ENCODE measurements at regions not wholly inside any gene's neighbourhood (a gene's known extent, or its start where the extent isn't known, plus 50 kb on each side); places are given as distances from the start of the nearest gene placed in this dataset.

- no peak for DNase-seq
These were observed 77.6 kb downstream of the RIPK4 start for GRCh38 chr21:41689289-41689583.

GRCh38 chr21:41687633-41688032 lies 79.2 kb downstream of the RIPK4 start:
- no peak for DNase-seq

GRCh38 chr21:41686664-41687063 lies 80.2 kb downstream of the RIPK4 start:
- DNase-seq: no peak

GRCh38 chr21:41685511-41686149 lies 81.2 kb downstream of the RIPK4 start:
- DNase-seq: no peak

- DNase-seq: no peak
These were observed 82.2 kb downstream of the RIPK4 start for GRCh38 chr21:41684381-41685245.

GRCh38 chr21:41683815-41684214 lies 83.0 kb downstream of the RIPK4 start:
- DNase-seq: no peak

- no peak for DNase-seq
These were observed 84.1 kb downstream of the RIPK4 start for GRCh38 chr21:41682719-41683179.

GRCh38 chr21:41681939-41682718 lies 84.7 kb downstream of the RIPK4 start:
- no peak for DNase-seq

- no peak for DNase-seq
These were observed 85.5 kb downstream of the RIPK4 start for GRCh38 chr21:41681348-41681801.

GRCh38 chr21:41680444-41681347 lies 86.2 kb downstream of the RIPK4 start:
- DNase-seq: peak in 1 of 58 donors; percentile 1

- DNase-seq: peak in 46 of 58 donors; percentile 7 to 82 (median 44)
These were observed 87.9 kb downstream of the RIPK4 start for GRCh38 chr21:41678924-41679318.

GRCh38 chr21:41678016-41678923 lies 88.6 kb downstream of the RIPK4 start:
- DNase-seq: no peak

- DNase-seq: no peak
These were observed 89.2 kb downstream of the RIPK4 start for GRCh38 chr21:41677671-41678015.

- DNase-seq: no peak
These were observed 90.7 kb downstream of the RIPK4 start for GRCh38 chr21:41676198-41676597.

- DNase-seq: no peak
These were observed 91.3 kb downstream of the RIPK4 start for GRCh38 chr21:41675574-41675973.

- DNase-seq: no peak
These were observed 92.5 kb downstream of the RIPK4 start for GRCh38 chr21:41674402-41674801.

GRCh38 chr21:41673596-41674335 lies 93.1 kb downstream of the RIPK4 start:
- DNase-seq: peak in 1 of 58 donors; percentile 29

- DNase-seq: no peak
These were observed 93.8 kb downstream of the RIPK4 start for GRCh38 chr21:41673071-41673470.

- no peak for DNase-seq
These were observed 94.3 kb downstream of the RIPK4 start for GRCh38 chr21:41672543-41672915.
